ENCODE measurements at regions not wholly inside any gene's neighbourhood (a gene's known extent, or its start where the extent isn't known, plus 50 kb on each side); places are given as distances from the start of the nearest gene placed in this dataset.

DNA sequence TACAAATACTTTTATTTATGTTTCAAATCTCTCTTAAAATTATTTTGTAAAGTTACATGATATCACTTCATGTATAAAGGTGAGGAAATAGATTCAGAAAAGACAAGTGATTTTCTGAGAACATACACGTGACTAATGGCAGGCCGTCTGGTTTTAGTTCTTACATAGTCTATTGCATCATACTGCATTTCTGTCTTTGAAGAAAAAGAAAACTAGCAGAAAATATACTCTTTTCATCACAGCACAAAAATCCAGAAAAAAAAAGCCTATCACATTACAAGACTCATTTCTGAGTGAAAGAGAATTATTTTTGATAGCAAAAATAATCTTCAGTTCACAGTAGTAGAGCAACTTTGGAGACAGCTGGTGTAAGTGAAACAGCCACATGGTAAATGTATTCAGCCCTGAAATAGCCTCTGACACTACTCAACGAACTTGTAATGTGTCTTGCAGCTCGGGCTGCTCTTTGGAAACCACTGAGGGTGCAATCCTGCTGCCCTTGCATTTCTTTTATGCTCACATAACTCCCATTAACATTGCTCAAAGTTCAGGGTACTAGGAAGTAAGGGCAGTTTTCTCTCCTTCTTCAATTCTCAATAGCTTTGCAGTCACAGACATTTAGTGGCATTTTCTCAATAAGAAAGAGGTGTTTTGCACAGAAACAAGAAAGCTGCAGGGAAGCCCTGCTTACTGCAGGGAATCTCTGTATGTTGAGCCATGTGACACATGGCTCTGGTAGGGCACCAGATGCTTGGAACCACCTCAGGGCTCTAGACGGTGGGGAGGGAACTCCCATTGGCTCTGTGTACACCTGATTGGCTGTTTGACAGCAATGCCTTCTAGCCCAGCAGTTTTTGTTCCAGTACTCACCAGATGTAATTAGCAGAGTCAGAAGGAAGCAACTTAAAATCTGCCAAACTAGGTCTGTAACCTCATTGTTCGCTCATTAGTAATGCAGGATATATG, 845.3 kb upstream of the PTPRD start:
- no peak overlapping the region for H3K9ac ChIP-seq (replicated peaks; ENCODE audit: extremely low read depth, insufficient read depth, low read length)
- no peak overlapping the region for H3K4me3 ChIP-seq (replicated peaks in 1 of 3; ENCODE audit: insufficient read depth in 1 of 3, low read depth in 1 of 3, low read length in 3 of 3)
- H2AFZ ChIP-seq (ENCODE audit: low read depth, low read length), result no peak overlapping the region
- POLR2A ChIA-PET, result no interaction called here
- intact Hi-C loops (cut with micrococcal nuclease) (no loop called here), dilution Hi-C loops (cut with MboI; ENCODE audit: extremely low pct_ligation_motif_present, low sequenced_read_pairs) (no loop called here)
- no peaks in the 10 kb centered on the region for H3K4me1 ChIP-seq (ENCODE audit: control insufficient read depth, extremely low read depth, insufficient read depth, low read length)
- no TSS peak for BruUV-seq (replicated peaks)
- no peaks in the 10 kb centered on the region for H3K9me1 ChIP-seq (replicated peaks; ENCODE audit: control insufficient read depth, extremely low read depth, insufficient read depth, low read length)
- no peaks in the 10 kb centered on the region for H3K27me3 ChIP-seq (ENCODE audit: control insufficient read depth in 2 of 2, insufficient read depth in 2 of 2, low read length in 2 of 2)
- H3K79me2 ChIP-seq (ENCODE audit: control insufficient read depth, insufficient read depth, low read length), result no peaks in the 10 kb centered on the region
- TF ChIP-seq MYC (IDR thresholded peaks at IDR 0.05; ENCODE audit: low read depth, low read length) (no peak), EZH2 (IDR thresholded peaks at IDR 0.05; ENCODE audit: borderline replicate concordance, low read depth, low read length, severe bottlenecking) (no peak), POLR2A (IDR thresholded peaks at IDR 0.05; ENCODE audit: low read depth, low read length) (no peak), FOS (IDR thresholded peaks at IDR 0.05; ENCODE audit: borderline replicate concordance, insufficient read depth, low read length) (no peak), GATA2 (IDR thresholded peaks at IDR 0.05; ENCODE audit: insufficient read depth, insufficient read length, low read depth, low read length) (no peak), POLR2AphosphoS5 (IDR thresholded peaks at IDR 0.05; ENCODE audit: insufficient read depth, low read depth, low read length) (no peak), JUN (IDR thresholded peaks at IDR 0.05; ENCODE audit: borderline replicate concordance, insufficient read depth, insufficient read length, low read depth) (no peak)
- TF ChIP-seq, protein P1, sequence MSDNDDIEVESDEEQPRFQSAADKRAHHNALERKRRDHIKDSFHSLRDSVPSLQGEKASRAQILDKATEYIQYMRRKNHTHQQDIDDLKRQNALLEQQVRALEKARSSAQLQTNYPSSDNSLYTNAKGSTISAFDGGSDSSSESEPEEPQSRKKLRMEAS (IDR thresholded peaks at IDR 0.05; ENCODE audit: insufficient read depth, insufficient read length), result no peak
- TF ChIP-seq, protein P2, sequence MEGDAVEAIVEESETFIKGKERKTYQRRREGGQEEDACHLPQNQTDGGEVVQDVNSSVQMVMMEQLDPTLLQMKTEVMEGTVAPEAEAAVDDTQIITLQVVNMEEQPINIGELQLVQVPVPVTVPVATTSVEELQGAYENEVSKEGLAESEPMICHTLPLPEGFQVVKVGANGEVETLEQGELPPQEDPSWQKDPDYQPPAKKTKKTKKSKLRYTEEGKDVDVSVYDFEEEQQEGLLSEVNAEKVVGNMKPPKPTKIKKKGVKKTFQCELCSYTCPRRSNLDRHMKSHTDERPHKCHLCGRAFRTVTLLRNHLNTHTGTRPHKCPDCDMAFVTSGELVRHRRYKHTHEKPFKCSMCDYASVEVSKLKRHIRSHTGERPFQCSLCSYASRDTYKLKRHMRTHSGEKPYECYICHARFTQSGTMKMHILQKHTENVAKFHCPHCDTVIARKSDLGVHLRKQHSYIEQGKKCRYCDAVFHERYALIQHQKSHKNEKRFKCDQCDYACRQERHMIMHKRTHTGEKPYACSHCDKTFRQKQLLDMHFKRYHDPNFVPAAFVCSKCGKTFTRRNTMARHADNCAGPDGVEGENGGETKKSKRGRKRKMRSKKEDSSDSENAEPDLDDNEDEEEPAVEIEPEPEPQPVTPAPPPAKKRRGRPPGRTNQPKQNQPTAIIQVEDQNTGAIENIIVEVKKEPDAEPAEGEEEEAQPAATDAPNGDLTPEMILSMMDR (IDR thresholded peaks at IDR 0.05; ENCODE audit: extremely low read depth in 1 of 2, insufficient read depth in 1 of 2, low read depth in 1 of 2, low read length in 2 of 2), result no peak
- no peak overlapping the region for H3K27ac ChIP-seq (ENCODE audit: insufficient read depth, low read depth, low read length)
- CTCF ChIA-PET, result no interaction called here
- peaks cover 3% of the 10 kb centered on the region for H3K9me3 ChIP-seq (replicated peaks; ENCODE audit: control insufficient read depth, insufficient read depth, low read length)
- no peak for DNase-seq (ENCODE audit: low read depth, low spot score)
- no peak overlapping the region for H3K4me2 ChIP-seq (ENCODE audit: insufficient read depth, low read length)
- no peaks in the 10 kb centered on the region for H4K20me1 ChIP-seq (replicated peaks; ENCODE audit: control insufficient read depth, extremely low read depth, insufficient read depth, low read length)
- no peaks in the 10 kb centered on the region for H3K36me3 ChIP-seq (ENCODE audit: control insufficient read depth in 2 of 2, extremely low read depth in 1 of 2, insufficient read depth in 2 of 2, low read length in 2 of 2)
- no peak for FAIRE-seq
